T-cell (primary cell): ENCODE measurements at regions not wholly inside any gene's neighbourhood (a gene's known extent, or its start where the extent isn't known, plus 50 kb on each side); places are given as distances from the start of the nearest gene placed in this dataset.

ENCODE experiments used
- ATAC-seq, 4 experiments: fragments of 200-7000 bp in 3 of 4; fragments of 150-1000 bp in 1 of 4; cut with Tn5 transposase; replicated peaks in 1 of 4; 1 replicate in 3 of 4; 2 replicates in 1 of 4; pipeline ENCODE4 v1.10.0; 2021; ENCODE audit warnings: moderate library complexity in 3 of 4, mild to moderate bottlenecking in 2 of 4, moderate number of reproducible peaks in 1 of 4
- CTCF ChIA-PET, 2 donors: fragments of 300-600 bp; sonication (Branson Sonifier 250); formaldehyde crosslinking; loops; one replicate each; lab custom pipeline; 2022; ENCODE audit warnings: antibody characterized with exemption in 2 of 2; lab: Charles Lee
- POLR2A ChIA-PET, 2 donors: fragments of 300-600 bp; sonication (Branson Sonifier 250); formaldehyde crosslinking; loops; one replicate each; lab custom pipeline; 2022; ENCODE audit warnings: antibody characterized with exemption in 2 of 2; lab: Charles Lee
- DNase-seq, 35 experiments: peaks; one replicate each; pipeline versions ENCODE4 v3.0.0 to v3.0.0-alpha.2; 2013 to 2023
- H3K27ac ChIP-seq: one replicate; pipeline ENCODE4 v1.5.1; 2013; ENCODE audit warnings: low read length
- H3K27me3 ChIP-seq, 2 experiments: replicated peaks in 1 of 2; 1 replicate in 1 of 2; 2 replicates in 1 of 2; pipeline versions ENCODE4 v1.6.1 to v1.7.0; 2013; ENCODE audit warnings: low read length in 1 of 2, mixed read lengths in 1 of 2; ENCODE audit not compliant: control insufficient read depth in 2 of 2, insufficient read depth in 2 of 2; ENCODE audit errors: extremely low read depth in 1 of 2
- H3K36me3 ChIP-seq, 2 donors: 1 replicate in 1 of 2; 2 replicates in 1 of 2; pipeline versions ENCODE4 v1.6.1 to v1.7.0; 2013; ENCODE audit warnings: low read length in 1 of 2; ENCODE audit not compliant: control insufficient read depth in 2 of 2, insufficient read depth in 1 of 2; ENCODE audit errors: extremely low read depth in 1 of 2
- H3K4me1 ChIP-seq, 2 experiments: 1 replicate in 1 of 2; 2 replicates in 1 of 2; pipeline versions ENCODE4 v1.6.1 to v1.7.0; 2013; ENCODE audit warnings: low read length in 2 of 2, mixed read lengths in 1 of 2; ENCODE audit not compliant: insufficient read depth in 2 of 2, control insufficient read depth in 1 of 2; ENCODE audit errors: extremely low read depth in 1 of 2
- H3K4me3 ChIP-seq, 2 donors: 1 replicate in 1 of 2; 2 replicates in 1 of 2; pipeline versions ENCODE4 v1.5.1 to v1.7.0; 2013; ENCODE audit warnings: mild to moderate bottlenecking in 2 of 2, low read length in 1 of 2, moderate library complexity in 1 of 2; ENCODE audit not compliant: control insufficient read depth in 1 of 2; ENCODE audit errors: extremely low read depth in 1 of 2
- H3K9me3 ChIP-seq: 2 replicates; pipeline ENCODE4 v1.7.0; 2013
- H3K27ac Mint-ChIP-seq, 2 donors: one replicate each; pipeline ENCODE4 v1.8.0; 2020 to 2021; ENCODE audit warnings: mild to moderate bottlenecking in 2 of 2, mixed read lengths in 2 of 2
- H3K27me3 Mint-ChIP-seq, 2 donors: one replicate each; pipeline ENCODE4 v1.8.0; 2021 to 2022; ENCODE audit warnings: mixed read lengths in 2 of 2
- H3K36me3 Mint-ChIP-seq: one replicate; pipeline ENCODE4 v1.8.0; 2021; ENCODE audit warnings: mixed read lengths
- H3K4me1 Mint-ChIP-seq, 3 donors: one replicate each; pipeline ENCODE4 v1.8.0; 2020 to 2022; ENCODE audit warnings: mixed read lengths in 3 of 3, mild to moderate bottlenecking in 1 of 3
- H3K4me3 Mint-ChIP-seq, 3 donors: one replicate each; pipeline ENCODE4 v1.8.0; 2020 to 2022; ENCODE audit warnings: mild to moderate bottlenecking in 3 of 3, mixed read lengths in 3 of 3, moderate library complexity in 3 of 3
- H3K9me3 Mint-ChIP-seq, 3 donors: one replicate each; pipeline ENCODE4 v1.8.0; 2020 to 2022; ENCODE audit warnings: mixed read lengths in 3 of 3
- WGBS: methylation state at CpG from one replicate; pipeline ENCODE4 v1.1.5; 2013; ENCODE audit warnings: missing lambda C conversion rate; ENCODE audit not compliant: insufficient coverage; 5-methylcytosine and 5-hydroxymethylcytosine counted together

DNA sequence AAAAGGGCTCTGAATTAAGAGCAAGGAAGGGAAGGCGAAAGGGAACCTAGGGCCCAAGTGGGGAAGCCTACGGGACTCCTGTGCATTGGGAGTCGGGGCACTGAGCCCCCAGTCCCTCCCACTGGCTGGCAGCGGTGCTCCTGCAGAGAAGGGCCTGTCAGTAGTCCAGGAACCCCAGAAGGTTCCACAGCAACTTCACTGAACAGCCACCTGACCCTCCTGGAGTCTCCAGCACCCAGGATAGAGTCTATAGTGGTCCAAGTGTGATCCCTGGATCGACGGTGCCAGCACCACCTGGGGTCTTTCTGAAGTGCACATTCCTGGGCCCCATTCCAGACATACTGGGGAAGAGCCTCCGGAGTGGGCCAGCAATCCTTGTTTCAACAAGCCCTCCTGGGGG is 100.0 kb upstream of the B3GAT1 start:
- H3K27ac Mint-ChIP-seq, result no peak overlapping the region

DNA sequence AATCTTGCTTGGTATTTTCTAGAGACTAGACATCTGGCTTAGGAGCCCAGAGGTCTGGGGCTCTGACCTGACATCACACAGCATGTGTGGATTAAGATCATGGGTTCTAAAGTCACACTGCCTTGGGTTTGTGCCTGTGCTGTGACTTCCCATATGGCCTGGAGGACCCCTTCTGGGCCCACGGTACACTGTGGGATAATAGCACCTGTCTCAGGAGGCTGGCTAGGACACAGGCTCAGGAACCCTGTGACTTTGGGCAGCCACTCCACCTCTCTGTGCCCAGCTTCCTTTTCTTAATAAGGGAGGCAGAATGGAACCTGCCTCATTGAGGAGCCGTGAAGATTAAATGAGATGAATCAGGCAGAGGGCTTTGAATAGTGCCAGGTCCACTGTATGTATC is 99.2 kb upstream of the B3GAT1 start:
- Mint-ChIP-seq H3K4me3 (no peak overlapping the region), H3K36me3 (no peaks in the 10 kb centered on the region), H3K4me1 (no peaks in the 10 kb centered on the region), H3K27me3 (peaks cover 4 to 16% of the 10 kb centered on the region in 2 donors), H3K9me3 (no peaks in the 10 kb centered on the region), H3K27ac (no peak overlapping the region)
- Histone ChIP-seq H3K4me1 (no peaks in the 10 kb centered on the region), H3K36me3 (no peaks in the 10 kb centered on the region), H3K4me3 (no peak overlapping the region), H3K27me3 (peaks cover 0 to 15% of the 10 kb centered on the region in 2 experiments), H3K9me3 (no peaks in the 10 kb centered on the region), H3K27ac (no peak overlapping the region)
- POLR2A ChIA-PET, result no interaction called here
- CTCF ChIA-PET, result no interaction called here
- DNase-seq, result no peak
- no CpG with 5 or more reads among the region's 2 CpGs for WGBS
- no peak for ATAC-seq

More for the DNA sequence above, 100.0 kb upstream of the B3GAT1 start:
- ATAC-seq (no peak), DNase-seq (peak in 1 of 35 experiments; percentile 19)
- Histone ChIP-seq H3K4me3 (no peak overlapping the region), H3K9me3 (no peaks in the 10 kb centered on the region), H3K4me1 (no peaks in the 10 kb centered on the region), H3K27me3 (peaks cover 0 to 15% of the 10 kb centered on the region in 2 experiments), H3K36me3 (no peaks in the 10 kb centered on the region), H3K27ac (no peak overlapping the region)
- ChIA-PET POLR2A (no interaction called here), CTCF (no interaction called here)
- no peak overlapping the region for H3K4me3 Mint-ChIP-seq
- H3K9me3 Mint-ChIP-seq, result no peaks in the 10 kb centered on the region
- H3K27me3 Mint-ChIP-seq, result peaks cover 4 to 16% of the 10 kb centered on the region in 2 donors
- H3K4me1 Mint-ChIP-seq, result no peaks in the 10 kb centered on the region
- H3K36me3 Mint-ChIP-seq, result no peaks in the 10 kb centered on the region
- 57% methylated on average over 7 of the region's 7 CpGs for WGBS

DNA sequence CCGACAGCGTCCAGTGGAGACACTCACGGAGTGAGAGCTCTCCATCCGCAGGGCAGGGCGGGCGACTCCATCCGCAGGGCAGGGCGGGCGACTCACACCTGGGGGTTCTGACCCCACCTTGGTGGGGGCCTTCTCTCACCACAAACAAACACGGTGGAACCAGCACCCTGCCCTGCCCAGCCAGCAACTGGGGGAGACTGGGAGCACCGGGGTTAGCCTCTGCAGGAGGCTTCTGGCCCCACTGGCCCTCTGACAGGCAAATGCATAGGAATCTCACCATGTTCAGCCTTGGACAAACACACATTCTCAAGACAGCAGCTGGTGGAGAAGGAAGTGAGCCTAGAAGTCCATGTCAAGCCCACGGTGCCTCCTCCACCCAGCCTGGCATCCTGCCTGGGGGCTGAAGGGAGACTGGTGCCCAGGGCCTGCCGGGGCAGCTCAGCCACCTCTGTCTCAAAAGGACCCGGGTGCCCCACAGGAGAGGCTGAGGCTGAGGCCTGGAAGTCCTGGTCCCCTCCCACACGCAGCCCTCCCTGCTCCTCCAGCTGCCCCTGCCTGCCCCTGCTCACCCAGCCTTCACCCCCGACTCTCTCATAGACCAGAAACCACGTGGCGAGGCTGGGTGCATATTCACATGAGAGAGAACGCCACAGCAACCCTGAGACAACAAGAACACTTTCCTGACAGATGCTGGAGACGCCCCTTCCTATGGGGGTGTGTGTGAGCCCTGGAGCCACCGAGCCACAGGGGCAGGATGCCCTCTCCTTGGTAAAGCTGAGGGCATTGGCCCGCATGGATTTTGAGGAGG is 98.4 kb upstream of the B3GAT1 start:
- Histone ChIP-seq H3K36me3 (no peaks in the 10 kb centered on the region), H3K4me1 (no peaks in the 10 kb centered on the region), H3K4me3 (no peak overlapping the region), H3K27ac (no peak overlapping the region), H3K27me3 (peaks cover 0 to 15% of the 10 kb centered on the region in 2 experiments), H3K9me3 (no peaks in the 10 kb centered on the region)
- Mint-ChIP-seq H3K27ac (no peak overlapping the region), H3K9me3 (no peaks in the 10 kb centered on the region), H3K4me1 (no peaks in the 10 kb centered on the region), H3K36me3 (no peaks in the 10 kb centered on the region), H3K4me3 (no peak overlapping the region), H3K27me3 (peaks cover 0 to 12% of the 10 kb centered on the region in 2 donors)
- DNase-seq, result no peak
- POLR2A ChIA-PET, result no interaction called here
- 78% methylated on average over 18 of the region's 22 CpGs for WGBS
- CTCF ChIA-PET, result no interaction called here
- ATAC-seq, result no peak

GRCh38 chr11:134509381-134510232 is 97.6 kb upstream of the B3GAT1 start:
- no peak for DNase-seq

GRCh38 chr11:134508219-134508990 is 96.4 kb upstream of the B3GAT1 start:
- CTCF ChIA-PET, result no interaction called here
- no peaks in the 10 kb centered on the region for H3K9me3 Mint-ChIP-seq
- H3K27me3 Mint-ChIP-seq, result peaks cover 12 to 14% of the 10 kb centered on the region in 2 donors
- no peak overlapping the region for H3K4me3 Mint-ChIP-seq
- no peaks in the 10 kb centered on the region for H3K4me1 Mint-ChIP-seq
- no peak overlapping the region for H3K4me3 ChIP-seq
- H3K9me3 ChIP-seq, result no peaks in the 10 kb centered on the region
- no peaks in the 10 kb centered on the region for H3K36me3 ChIP-seq
- no peaks in the 10 kb centered on the region for H3K36me3 Mint-ChIP-seq
- POLR2A ChIA-PET, result no interaction called here
- 81% methylated on average over 14 of the region's 17 CpGs for WGBS
- DNase-seq, result no peak
- ATAC-seq, result no peak
- no peak overlapping the region for H3K27ac ChIP-seq
- H3K27me3 ChIP-seq, result peaks cover 0 to 10% of the 10 kb centered on the region in 2 experiments
- H3K4me1 ChIP-seq, result no peaks in the 10 kb centered on the region
- no peak overlapping the region for H3K27ac Mint-ChIP-seq

More at GRCh38 chr11:134509381-134510232, 97.6 kb upstream of the B3GAT1 start:
- Histone ChIP-seq H3K9me3 (no peaks in the 10 kb centered on the region), H3K4me1 (no peaks in the 10 kb centered on the region), H3K36me3 (no peaks in the 10 kb centered on the region), H3K4me3 (no peak overlapping the region), H3K27ac (no peak overlapping the region), H3K27me3 (peaks cover 0 to 11% of the 10 kb centered on the region in 2 experiments)
- no peak for ATAC-seq
- no peaks in the 10 kb centered on the region for H3K4me1 Mint-ChIP-seq
- CTCF ChIA-PET, result no interaction called here
- POLR2A ChIA-PET, result no interaction called here
- H3K9me3 Mint-ChIP-seq, result no peaks in the 10 kb centered on the region
- H3K4me3 Mint-ChIP-seq, result no peak overlapping the region
- no peak overlapping the region for H3K27ac Mint-ChIP-seq
- peaks cover 2 to 10% of the 10 kb centered on the region in 2 donors for H3K27me3 Mint-ChIP-seq
- H3K36me3 Mint-ChIP-seq, result no peaks in the 10 kb centered on the region
- WGBS, result 76% methylated on average over 12 of the region's 20 CpGs

DNA sequence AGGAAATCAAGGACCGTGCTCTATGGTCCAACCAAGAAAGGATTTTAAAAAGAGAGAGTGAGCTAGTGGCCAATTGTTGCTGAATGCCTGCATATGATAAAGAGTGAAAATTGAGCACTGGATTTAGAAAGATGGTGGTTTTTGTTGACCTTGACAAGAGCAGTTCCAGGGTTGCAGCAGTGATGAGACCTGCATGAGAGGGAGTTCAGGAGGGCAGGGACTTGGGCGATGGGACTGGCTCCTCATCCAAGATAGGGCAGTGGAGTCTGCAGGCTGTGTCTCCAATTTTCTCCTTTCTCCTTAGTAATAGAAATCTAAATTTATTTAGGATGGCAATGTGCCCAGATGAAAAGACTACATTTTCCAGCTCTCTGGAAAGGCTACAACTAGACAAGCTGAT is 94.0 kb upstream of the B3GAT1 start:
- POLR2A ChIA-PET, result no interaction called here
- Mint-ChIP-seq H3K36me3 (no peaks in the 10 kb centered on the region), H3K27me3 (peaks cover 18 to 19% of the 10 kb centered on the region in 2 donors), H3K9me3 (no peaks in the 10 kb centered on the region), H3K27ac (no peak overlapping the region), H3K4me3 (no peak overlapping the region), H3K4me1 (no peaks in the 10 kb centered on the region)
- ATAC-seq (no peak), DNase-seq (no peak)
- Histone ChIP-seq H3K36me3 (no peaks in the 10 kb centered on the region), H3K4me3 (no peak overlapping the region), H3K4me1 (no peaks in the 10 kb centered on the region), H3K27ac (no peak overlapping the region), H3K27me3 (peaks cover 0 to 16% of the 10 kb centered on the region in 2 experiments), H3K9me3 (no peaks in the 10 kb centered on the region)
- WGBS, result 83% methylated on average over 1 of the region's 2 CpGs
- CTCF ChIA-PET, result no interaction called here
